Central memory CD8-positive, alpha-beta T cell (primary cell): ENCODE measurements at regions not wholly inside any gene's neighbourhood (a gene's known extent, or its start where the extent isn't known, plus 50 kb on each side); places are given as distances from the start of the nearest gene placed in this dataset.

Experiments
- ATAC-seq: fragments of 150-1000 bp; cut with Tn5 transposase; replicated peaks from 2 replicates; pipeline ENCODE4 v1.10.0; 2022; ENCODE audit warnings: mild to moderate bottlenecking, moderate FRiP score, moderate number of reproducible peaks; ENCODE audit not compliant: poor library complexity, severe bottlenecking; ENCODE audit errors: extremely low read depth
- DNase-seq, 2 donors: peaks; one replicate each; pipeline ENCODE4 v3.0.0; 2021; ENCODE audit warnings: low spot score in 2 of 2
- H3K27ac Mint-ChIP-seq: one replicate; pipeline ENCODE4 v1.8.0; 2022; ENCODE audit warnings: low read depth, mild to moderate bottlenecking, moderate library complexity, mixed read lengths
- H3K27me3 Mint-ChIP-seq: one replicate; pipeline ENCODE4 v1.8.0; 2022; ENCODE audit warnings: mixed read lengths
- H3K36me3 Mint-ChIP-seq: one replicate; pipeline ENCODE4 v1.8.0; 2022; ENCODE audit warnings: mild to moderate bottlenecking, moderate library complexity, mixed read lengths; ENCODE audit not compliant: insufficient read depth
- H3K4me1 Mint-ChIP-seq: one replicate; pipeline ENCODE4 v1.8.0; 2022; ENCODE audit warnings: mixed read lengths
- H3K4me3 Mint-ChIP-seq: one replicate; pipeline ENCODE4 v1.8.0; 2022; ENCODE audit warnings: mild to moderate bottlenecking, moderate library complexity, mixed read lengths
- H3K9me3 Mint-ChIP-seq: one replicate; pipeline ENCODE4 v1.8.0; 2022; ENCODE audit warnings: mixed read lengths

GRCh38 chr6:22949967-22950366 lies 380.6 kb downstream of the HDGFL1 start:
- no peaks in the 10 kb centered on the region for H3K36me3 Mint-ChIP-seq
- peaks cover 3% of the 10 kb centered on the region for H3K4me1 Mint-ChIP-seq
- ATAC-seq = no peak
- H3K9me3 Mint-ChIP-seq = no peaks in the 10 kb centered on the region
- no peaks in the 10 kb centered on the region for H3K27me3 Mint-ChIP-seq
- H3K4me3 Mint-ChIP-seq = no peak overlapping the region
- no peak overlapping the region for H3K27ac Mint-ChIP-seq
- no peak for DNase-seq

- no peaks in the 10 kb centered on the region for H3K27me3 Mint-ChIP-seq
- ATAC-seq (no peak), DNase-seq (no peak)
- no peaks in the 10 kb centered on the region for H3K9me3 Mint-ChIP-seq
- no peak overlapping the region for H3K4me3 Mint-ChIP-seq
- peaks cover 7% of the 10 kb centered on the region for H3K4me1 Mint-ChIP-seq
- no peak overlapping the region for H3K27ac Mint-ChIP-seq
- no peaks in the 10 kb centered on the region for H3K36me3 Mint-ChIP-seq
These were observed 382.7 kb downstream of the HDGFL1 start for GRCh38 chr6:22952097-22952496.

GRCh38 chr6:22954749-22955385 lies 385.5 kb downstream of the HDGFL1 start:
- peaks cover 14% of the 10 kb centered on the region for H3K9me3 Mint-ChIP-seq
- peaks cover 15% of the 10 kb centered on the region for H3K4me1 Mint-ChIP-seq
- peak overlapping the region; percentile 23 for H3K27ac Mint-ChIP-seq
- no peaks in the 10 kb centered on the region for H3K36me3 Mint-ChIP-seq
- no peak for DNase-seq
- no peaks in the 10 kb centered on the region for H3K27me3 Mint-ChIP-seq
- peak overlapping the region; percentile 53 for H3K4me3 Mint-ChIP-seq
- ATAC-seq = no peak

- H3K36me3 Mint-ChIP-seq = no peaks in the 10 kb centered on the region
- H3K27ac Mint-ChIP-seq = no peak overlapping the region
- peaks cover 19% of the 10 kb centered on the region for H3K9me3 Mint-ChIP-seq
- H3K4me1 Mint-ChIP-seq = peaks cover 15% of the 10 kb centered on the region
- no peak overlapping the region for H3K4me3 Mint-ChIP-seq
- DNase-seq (no peak), ATAC-seq (no peak)
- H3K27me3 Mint-ChIP-seq = no peaks in the 10 kb centered on the region
These were observed 386.8 kb downstream of the HDGFL1 start for GRCh38 chr6:22956029-22956681.

GRCh38 chr6:22958677-22959076 lies 389.3 kb downstream of the HDGFL1 start:
- Mint-ChIP-seq H3K9me3 (peaks cover 21% of the 10 kb centered on the region), H3K36me3 (no peaks in the 10 kb centered on the region), H3K27me3 (no peaks in the 10 kb centered on the region), H3K27ac (no peak overlapping the region), H3K4me1 (peaks cover 15% of the 10 kb centered on the region), H3K4me3 (no peak overlapping the region)
- DNase-seq = no peak
- no peak for ATAC-seq

GRCh38 chr6:22959571-22959970 lies 390.2 kb downstream of the HDGFL1 start:
- Mint-ChIP-seq H3K9me3 (peaks cover 23% of the 10 kb centered on the region), H3K4me3 (no peak overlapping the region), H3K4me1 (peaks cover 15% of the 10 kb centered on the region), H3K27me3 (no peaks in the 10 kb centered on the region), H3K27ac (no peak overlapping the region), H3K36me3 (no peaks in the 10 kb centered on the region)
- DNase-seq (no peak), ATAC-seq (no peak)

- no peaks in the 10 kb centered on the region for H3K36me3 Mint-ChIP-seq
- H3K9me3 Mint-ChIP-seq = peaks cover 18% of the 10 kb centered on the region
- no peak overlapping the region for H3K27ac Mint-ChIP-seq
- no peaks in the 10 kb centered on the region for H3K4me1 Mint-ChIP-seq
- H3K4me3 Mint-ChIP-seq = no peak overlapping the region
- H3K27me3 Mint-ChIP-seq = no peaks in the 10 kb centered on the region
- no peak for ATAC-seq
- no peak for DNase-seq
These were observed 395.0 kb downstream of the HDGFL1 start for GRCh38 chr6:22964334-22964733.

GRCh38 chr6:22965889-22966288 lies 396.5 kb downstream of the HDGFL1 start:
- Mint-ChIP-seq H3K36me3 (no peaks in the 10 kb centered on the region), H3K4me3 (no peak overlapping the region), H3K9me3 (peaks cover 16% of the 10 kb centered on the region), H3K4me1 (no peaks in the 10 kb centered on the region), H3K27ac (no peak overlapping the region), H3K27me3 (no peaks in the 10 kb centered on the region)
- no peak for ATAC-seq
- DNase-seq = no peak

GRCh38 chr6:22966691-22967422 lies 397.5 kb downstream of the HDGFL1 start:
- DNase-seq (no peak), ATAC-seq (no peak)
- no peak overlapping the region for H3K4me3 Mint-ChIP-seq

GRCh38 chr6:22970004-22970403 lies 400.6 kb downstream of the HDGFL1 start:
- H3K27me3 Mint-ChIP-seq = no peaks in the 10 kb centered on the region
- no peaks in the 10 kb centered on the region for H3K4me1 Mint-ChIP-seq
- H3K4me3 Mint-ChIP-seq = no peak overlapping the region
- H3K9me3 Mint-ChIP-seq = peaks cover 11% of the 10 kb centered on the region
- ATAC-seq = no peak
- H3K27ac Mint-ChIP-seq = no peak overlapping the region
- H3K36me3 Mint-ChIP-seq = no peaks in the 10 kb centered on the region
- DNase-seq = no peak

More at GRCh38 chr6:22966691-22967422, 397.5 kb downstream of the HDGFL1 start:
- peaks cover 17% of the 10 kb centered on the region for H3K9me3 Mint-ChIP-seq
- no peaks in the 10 kb centered on the region for H3K36me3 Mint-ChIP-seq
- no peak overlapping the region for H3K27ac Mint-ChIP-seq
- no peaks in the 10 kb centered on the region for H3K27me3 Mint-ChIP-seq
- no peaks in the 10 kb centered on the region for H3K4me1 Mint-ChIP-seq

- Mint-ChIP-seq H3K4me3 (no peak overlapping the region), H3K36me3 (no peaks in the 10 kb centered on the region), H3K9me3 (peaks cover 11% of the 10 kb centered on the region), H3K4me1 (no peaks in the 10 kb centered on the region), H3K27ac (no peak overlapping the region), H3K27me3 (no peaks in the 10 kb centered on the region)
- no peak for DNase-seq
- ATAC-seq = no peak
These were observed 403.4 kb downstream of the HDGFL1 start for GRCh38 chr6:22972771-22973170.

GRCh38 chr6:22975079-22975478 lies 405.7 kb downstream of the HDGFL1 start:
- H3K4me1 Mint-ChIP-seq = no peaks in the 10 kb centered on the region
- ATAC-seq = no peak
- H3K27me3 Mint-ChIP-seq = no peaks in the 10 kb centered on the region
- H3K4me3 Mint-ChIP-seq = no peak overlapping the region
- no peak for DNase-seq
- no peak overlapping the region for H3K27ac Mint-ChIP-seq
- H3K36me3 Mint-ChIP-seq = no peaks in the 10 kb centered on the region
- peaks cover 5% of the 10 kb centered on the region for H3K9me3 Mint-ChIP-seq

- no peaks in the 10 kb centered on the region for H3K27me3 Mint-ChIP-seq
These were observed 411.1 kb downstream of the HDGFL1 start for GRCh38 chr6:22980446-22980845.

More at GRCh38 chr6:22980446-22980845, 411.1 kb downstream of the HDGFL1 start:
- Mint-ChIP-seq H3K36me3 (no peaks in the 10 kb centered on the region), H3K4me3 (no peak overlapping the region), H3K27ac (no peak overlapping the region), H3K9me3 (peaks cover 16% of the 10 kb centered on the region), H3K4me1 (no peaks in the 10 kb centered on the region)
- ATAC-seq (no peak), DNase-seq (no peak)
